Astrocyte (in vitro differentiated cells and primary cell): ENCODE measurements at regions not wholly inside any gene's neighbourhood (a gene's known extent, or its start where the extent isn't known, plus 50 kb on each side); places are given as distances from the start of the nearest gene placed in this dataset.

Source experiments
- DNase-seq: peaks from one replicate; pipeline ENCODE4 v3.0.0-alpha.2; 2010; ENCODE audit warnings: low read depth
- FAIRE-seq: peaks from 2 replicates; lab custom pipeline; 2011; peaks lifted over from hg19 to GRCh38; lab: Jason Lieb, UNC
- H2AFZ ChIP-seq: 2 replicates; pipeline ENCODE4 v1.6.0; 2012; ENCODE audit warnings: low read depth, low read length, inconsistent platforms
- H3K27ac ChIP-seq: 2 replicates; pipeline ENCODE4 v1.5.1; 2011; ENCODE audit warnings: low read depth, low read length, inconsistent platforms
- H3K27me3 ChIP-seq: 2 replicates; pipeline ENCODE4 v1.6.0; 2011; ENCODE audit warnings: low read length, inconsistent platforms; ENCODE audit not compliant: insufficient read depth
- H3K36me3 ChIP-seq: 2 replicates; pipeline ENCODE4 v1.5.1; 2011; ENCODE audit warnings: low read length, inconsistent platforms; ENCODE audit not compliant: insufficient read depth
- H3K4me1 ChIP-seq: 2 replicates; pipeline ENCODE4 v1.5.1; 2011; ENCODE audit warnings: low read length, inconsistent platforms; ENCODE audit not compliant: insufficient read depth
- H3K4me2 ChIP-seq: 2 replicates; pipeline ENCODE4 v1.6.0; 2012; ENCODE audit warnings: low read length, inconsistent platforms
- H3K4me3 ChIP-seq: 2 replicates; pipeline ENCODE4 v1.5.1; 2011; ENCODE audit warnings: low read depth, mild to moderate bottlenecking, low read length, inconsistent platforms; ENCODE audit not compliant: insufficient read depth
- H3K79me2 ChIP-seq: 2 replicates; pipeline ENCODE4 v1.6.0; 2012; ENCODE audit warnings: mild to moderate bottlenecking, low read length, inconsistent platforms; ENCODE audit not compliant: insufficient read depth
- H3K9ac ChIP-seq: 2 replicates; pipeline ENCODE4 v1.6.0; 2012; ENCODE audit warnings: mild to moderate bottlenecking, low read length, inconsistent platforms
- H3K9me3 ChIP-seq: 2 replicates; pipeline ENCODE4 v1.5.1; 2012; ENCODE audit warnings: low read depth, mild to moderate bottlenecking, low read length, inconsistent platforms; ENCODE audit not compliant: insufficient read depth
- H4K20me1 ChIP-seq: 2 replicates; pipeline ENCODE4 v1.6.0; 2012; ENCODE audit warnings: low read length, inconsistent platforms; ENCODE audit not compliant: insufficient read depth
- H3K27ac Mint-ChIP-seq: one replicate; pipeline ENCODE4 v1.8.0; 2021; ENCODE audit warnings: mild to moderate bottlenecking, mixed read lengths; ENCODE audit not compliant: unreplicated experiment
- H3K27me3 Mint-ChIP-seq: one replicate; pipeline ENCODE4 v1.8.0; 2021; ENCODE audit warnings: low read depth, mixed read lengths; ENCODE audit not compliant: unreplicated experiment
- H3K36me3 Mint-ChIP-seq: one replicate; pipeline ENCODE4 v1.8.0; 2021; ENCODE audit warnings: low read depth, mixed read lengths; ENCODE audit not compliant: unreplicated experiment
- H3K4me1 Mint-ChIP-seq: one replicate; pipeline ENCODE4 v1.8.0; 2021; ENCODE audit warnings: low read depth, mixed read lengths; ENCODE audit not compliant: unreplicated experiment
- H3K4me3 Mint-ChIP-seq: one replicate; pipeline ENCODE4 v1.8.0; 2021; ENCODE audit warnings: mild to moderate bottlenecking, moderate library complexity, mixed read lengths; ENCODE audit not compliant: unreplicated experiment
- H3K9me3 Mint-ChIP-seq: one replicate; pipeline ENCODE4 v1.8.0; 2021; ENCODE audit warnings: mild to moderate bottlenecking, mixed read lengths; ENCODE audit not compliant: unreplicated experiment
- EZH2 ChIP-seq: IDR thresholded peaks from 2 replicates; pipeline ENCODE4 v1.6.1; 2012; ENCODE audit warnings: mild to moderate bottlenecking, low read length, inconsistent platforms; ENCODE audit not compliant: insufficient read depth
- TF ChIP-seq, protein P1 (sequence below): IDR thresholded peaks from 2 replicates; pipeline ENCODE4 v1.5.1; 2011; ENCODE audit warnings: low read depth, mild to moderate bottlenecking, inconsistent platforms, low read length, moderate library complexity; ENCODE audit not compliant: insufficient read depth

DNA sequence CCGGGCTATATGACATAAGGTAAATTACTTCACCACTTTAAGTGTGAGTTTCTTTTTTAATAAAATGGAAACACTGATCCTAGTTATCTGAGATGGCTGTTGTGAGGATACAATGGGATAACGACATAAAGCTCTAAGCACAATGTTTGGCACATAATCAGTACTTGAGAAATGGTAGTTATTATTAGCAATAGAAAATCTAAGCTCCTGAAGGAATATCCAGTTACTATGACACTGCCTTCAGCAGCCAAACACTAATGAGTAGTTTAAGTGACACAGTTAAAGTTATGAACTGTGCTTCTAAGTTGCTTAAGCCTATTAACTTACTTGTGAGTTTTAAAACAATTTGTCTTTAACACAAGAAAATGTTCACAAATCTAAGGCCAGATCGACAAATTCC, 96.8 kb downstream of the ELAPOR2 start:
- H3K4me3 Mint-ChIP-seq = no peak overlapping the region
- no peaks in the 10 kb centered on the region for H3K36me3 Mint-ChIP-seq
- TF ChIP-seq, protein P1, sequence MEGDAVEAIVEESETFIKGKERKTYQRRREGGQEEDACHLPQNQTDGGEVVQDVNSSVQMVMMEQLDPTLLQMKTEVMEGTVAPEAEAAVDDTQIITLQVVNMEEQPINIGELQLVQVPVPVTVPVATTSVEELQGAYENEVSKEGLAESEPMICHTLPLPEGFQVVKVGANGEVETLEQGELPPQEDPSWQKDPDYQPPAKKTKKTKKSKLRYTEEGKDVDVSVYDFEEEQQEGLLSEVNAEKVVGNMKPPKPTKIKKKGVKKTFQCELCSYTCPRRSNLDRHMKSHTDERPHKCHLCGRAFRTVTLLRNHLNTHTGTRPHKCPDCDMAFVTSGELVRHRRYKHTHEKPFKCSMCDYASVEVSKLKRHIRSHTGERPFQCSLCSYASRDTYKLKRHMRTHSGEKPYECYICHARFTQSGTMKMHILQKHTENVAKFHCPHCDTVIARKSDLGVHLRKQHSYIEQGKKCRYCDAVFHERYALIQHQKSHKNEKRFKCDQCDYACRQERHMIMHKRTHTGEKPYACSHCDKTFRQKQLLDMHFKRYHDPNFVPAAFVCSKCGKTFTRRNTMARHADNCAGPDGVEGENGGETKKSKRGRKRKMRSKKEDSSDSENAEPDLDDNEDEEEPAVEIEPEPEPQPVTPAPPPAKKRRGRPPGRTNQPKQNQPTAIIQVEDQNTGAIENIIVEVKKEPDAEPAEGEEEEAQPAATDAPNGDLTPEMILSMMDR = no peak
- no peak for TF ChIP-seq EZH2
- Histone ChIP-seq H3K4me3 (no peak overlapping the region), H3K4me2 (no peak overlapping the region), H2AFZ (no peak overlapping the region), H3K36me3 (no peaks in the 10 kb centered on the region), H3K79me2 (no peaks in the 10 kb centered on the region), H3K27ac (no peak overlapping the region), H3K9me3 (no peaks in the 10 kb centered on the region), H3K9ac (no peak overlapping the region), H3K4me1 (no peaks in the 10 kb centered on the region), H4K20me1 (no peaks in the 10 kb centered on the region), H3K27me3 (no peaks in the 10 kb centered on the region)
- FAIRE-seq (no peak), DNase-seq (no peak)
- no peaks in the 10 kb centered on the region for H3K27me3 Mint-ChIP-seq
- H3K4me1 Mint-ChIP-seq = peaks cover 38% of the 10 kb centered on the region
- peak overlapping the region; percentile 88 for H3K27ac Mint-ChIP-seq
- peaks cover 8% of the 10 kb centered on the region for H3K9me3 Mint-ChIP-seq

DNA sequence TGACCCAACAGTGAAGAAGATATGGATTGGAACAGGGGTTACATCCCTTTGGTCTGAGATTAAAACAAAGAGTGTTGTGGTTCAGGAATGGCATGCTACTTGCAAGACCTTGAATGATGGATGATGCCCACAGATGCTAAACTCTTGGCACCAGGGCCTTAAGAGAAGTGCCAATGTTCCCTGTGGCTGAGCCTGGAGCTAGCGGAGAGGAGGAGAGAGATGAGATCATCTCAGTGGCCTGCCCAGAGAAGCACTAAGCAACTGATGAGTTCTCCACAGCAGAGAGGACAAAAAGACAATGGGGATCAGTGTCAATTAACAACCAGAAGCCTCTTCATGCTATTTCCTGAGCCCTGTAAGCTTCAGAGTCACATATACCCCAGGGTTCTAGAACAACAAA, 97.8 kb downstream of the ELAPOR2 start:
- H3K27me3 Mint-ChIP-seq = no peaks in the 10 kb centered on the region
- H3K36me3 Mint-ChIP-seq = no peaks in the 10 kb centered on the region
- H3K27ac Mint-ChIP-seq = no peak overlapping the region
- DNase-seq = peak; percentile 20
- H3K9me3 Mint-ChIP-seq = peaks cover 8% of the 10 kb centered on the region
- Histone ChIP-seq H3K9ac (no peak overlapping the region), H3K27ac (no peak overlapping the region), H3K79me2 (no peaks in the 10 kb centered on the region), H3K36me3 (no peaks in the 10 kb centered on the region), H3K4me2 (no peak overlapping the region), H3K4me1 (no peaks in the 10 kb centered on the region), H4K20me1 (no peaks in the 10 kb centered on the region), H3K27me3 (no peaks in the 10 kb centered on the region), H2AFZ (no peak overlapping the region), H3K4me3 (no peak overlapping the region), H3K9me3 (no peaks in the 10 kb centered on the region)
- no peak for FAIRE-seq
- no peak overlapping the region for H3K4me3 Mint-ChIP-seq
- TF ChIP-seq, protein P1 = no peak
- no peak for TF ChIP-seq EZH2
- H3K4me1 Mint-ChIP-seq = peaks cover 38% of the 10 kb centered on the region

DNA sequence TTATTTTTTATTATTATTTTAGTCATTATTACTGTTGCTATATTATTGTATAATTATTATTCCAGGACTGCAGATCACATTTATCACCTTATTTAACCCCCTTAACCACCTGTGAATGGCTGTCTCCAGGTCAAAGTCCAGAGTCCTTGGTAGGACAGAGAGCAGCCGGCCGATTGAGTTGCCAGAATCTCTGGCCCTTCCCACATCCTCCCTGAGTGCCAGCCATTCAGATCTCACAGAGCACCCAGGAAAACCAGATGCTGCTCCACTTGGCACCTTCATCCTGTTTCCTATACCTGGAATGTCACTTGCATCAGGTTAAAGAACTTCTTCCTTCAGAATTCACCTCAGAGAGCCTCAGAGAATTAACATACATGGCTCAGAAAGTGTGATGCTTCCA, 101.1 kb downstream of the ELAPOR2 start:
- no peaks in the 10 kb centered on the region for H3K27me3 Mint-ChIP-seq
- Histone ChIP-seq H2AFZ (no peak overlapping the region), H4K20me1 (no peaks in the 10 kb centered on the region), H3K79me2 (no peaks in the 10 kb centered on the region), H3K36me3 (no peaks in the 10 kb centered on the region), H3K9ac (no peak overlapping the region), H3K27ac (no peak overlapping the region), H3K4me2 (no peak overlapping the region), H3K9me3 (no peaks in the 10 kb centered on the region), H3K27me3 (no peaks in the 10 kb centered on the region), H3K4me1 (no peaks in the 10 kb centered on the region), H3K4me3 (no peak overlapping the region)
- TF ChIP-seq EZH2 = no peak
- TF ChIP-seq, protein P1 = no peak
- no peak overlapping the region for H3K4me3 Mint-ChIP-seq
- H3K4me1 Mint-ChIP-seq = peaks cover 21% of the 10 kb centered on the region
- FAIRE-seq (no peak), DNase-seq (no peak)
- H3K9me3 Mint-ChIP-seq = peaks cover 8% of the 10 kb centered on the region
- no peaks in the 10 kb centered on the region for H3K36me3 Mint-ChIP-seq
- H3K27ac Mint-ChIP-seq = no peak overlapping the region
